Cerebellar nuclear complex (tissue), 1 donor: ENCODE measurements at regions not wholly inside any gene's neighbourhood (a gene's known extent, or its start where the extent isn't known, plus 50 kb on each side); places are given as distances from the start of the nearest gene placed in this dataset.

Experiments
- DNase-seq, 2 experiments: peaks; one replicate each; lab custom pipeline; 2025; lab: John Stamatoyannopoulos, UW

DNA sequence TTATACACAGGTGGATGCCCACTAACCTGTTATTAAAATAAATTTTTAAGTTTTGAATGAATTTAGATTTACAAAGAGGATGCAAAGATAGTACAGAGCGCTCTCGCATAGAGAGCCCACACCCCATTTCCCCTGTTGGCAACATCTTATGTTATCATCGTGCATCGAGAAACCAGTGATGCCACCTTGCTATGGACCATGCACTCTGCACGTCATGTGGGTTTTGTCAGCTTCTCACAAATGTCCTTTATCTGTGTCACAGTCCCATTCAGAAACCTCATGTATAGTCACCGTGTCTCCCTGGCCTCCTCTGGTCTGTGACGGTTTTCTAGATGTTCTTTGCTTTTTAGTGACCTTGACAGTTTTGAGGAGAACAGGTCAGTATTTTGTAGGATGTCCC lies 60.0 kb downstream of the ING1 start:
- no peak for DNase-seq

DNA sequence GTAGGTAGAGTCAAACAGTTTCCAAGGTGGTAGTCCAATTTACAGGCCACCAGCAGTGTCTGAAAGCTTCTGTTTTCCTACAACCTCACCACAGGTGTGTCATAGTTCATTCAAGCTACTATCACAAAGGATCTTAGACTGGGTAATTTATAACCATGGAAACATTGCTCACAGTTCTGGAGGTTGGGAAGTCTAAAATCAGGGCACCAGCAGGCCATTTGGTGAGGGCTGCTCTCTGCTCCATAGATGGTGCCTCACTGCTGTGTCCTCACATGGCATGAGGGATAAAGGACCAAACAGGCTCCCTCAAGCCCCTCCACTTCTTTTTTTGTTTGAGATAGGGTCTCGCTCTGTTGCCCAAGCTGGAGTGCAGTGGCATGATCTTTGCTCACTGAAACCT lies 60.6 kb downstream of the ING1 start:
- no peak for DNase-seq

DNA sequence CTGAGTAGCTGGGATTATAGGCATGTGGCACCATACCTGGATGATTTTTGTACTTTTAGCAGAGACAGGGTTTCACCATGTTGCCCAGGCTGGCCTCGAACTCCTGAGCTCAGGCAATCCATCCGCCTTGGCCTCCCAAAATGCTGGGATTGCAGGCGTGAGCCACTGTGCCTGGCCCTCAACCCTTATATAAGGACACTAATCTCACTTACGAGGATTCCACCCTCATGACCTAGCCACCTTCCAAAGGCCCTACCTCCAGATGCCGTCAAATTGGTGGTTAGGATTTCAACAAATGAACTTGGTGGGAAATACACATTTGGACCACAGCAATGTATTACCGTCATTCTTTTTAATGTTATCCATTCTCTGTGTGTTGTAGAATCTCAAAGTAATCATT lies 61.0 kb downstream of the ING1 start:
- no peak for DNase-seq

DNA sequence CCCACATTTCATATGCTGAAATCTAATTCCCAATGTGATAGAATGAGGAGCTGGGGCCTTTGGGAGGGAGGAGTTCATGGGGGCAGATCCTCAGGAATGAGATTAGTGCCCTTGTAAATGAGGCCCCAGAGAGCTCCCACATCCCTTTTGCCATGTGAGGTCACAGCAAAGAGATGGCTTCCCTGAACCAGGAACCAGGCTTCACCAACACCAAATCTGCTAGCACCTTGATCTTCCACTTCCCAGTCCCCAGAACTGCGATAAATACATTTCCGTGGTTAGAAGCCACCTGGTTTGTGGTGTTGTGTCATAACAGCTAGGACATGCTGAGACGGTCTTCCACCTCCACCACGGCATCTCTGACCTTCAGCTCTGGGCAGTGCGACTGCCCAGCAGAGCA lies 62.1 kb downstream of the ING1 start:
- no peak for DNase-seq

DNA sequence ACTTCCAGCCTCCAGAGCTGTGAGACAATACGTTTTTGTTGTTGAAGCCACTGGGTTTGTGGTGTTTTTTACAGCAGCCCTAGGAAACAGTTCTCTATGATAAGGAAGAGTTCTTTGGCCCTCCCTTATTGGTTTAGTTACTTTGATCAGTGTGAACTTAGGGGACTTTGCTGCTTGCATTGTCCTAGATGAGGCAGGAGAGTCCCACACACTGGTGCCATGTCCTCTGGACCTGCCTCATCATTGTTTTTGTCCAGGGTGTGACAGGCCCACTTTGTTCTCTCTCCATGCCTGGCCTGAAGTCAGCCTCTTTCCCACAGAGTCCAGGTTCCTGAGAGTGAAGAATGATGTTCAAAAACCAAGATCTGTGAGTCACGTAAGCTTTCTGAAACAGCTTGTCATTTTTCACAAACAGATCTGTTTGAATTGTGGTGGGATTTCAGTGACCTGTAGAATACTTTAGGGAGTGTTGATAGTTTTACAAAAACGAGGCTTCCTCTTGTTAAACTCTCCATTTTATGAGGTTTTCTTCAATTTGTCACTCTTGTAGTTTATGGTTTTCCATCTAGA lies 63.8 kb downstream of the ING1 start:
- DNase-seq: no peak

DNA sequence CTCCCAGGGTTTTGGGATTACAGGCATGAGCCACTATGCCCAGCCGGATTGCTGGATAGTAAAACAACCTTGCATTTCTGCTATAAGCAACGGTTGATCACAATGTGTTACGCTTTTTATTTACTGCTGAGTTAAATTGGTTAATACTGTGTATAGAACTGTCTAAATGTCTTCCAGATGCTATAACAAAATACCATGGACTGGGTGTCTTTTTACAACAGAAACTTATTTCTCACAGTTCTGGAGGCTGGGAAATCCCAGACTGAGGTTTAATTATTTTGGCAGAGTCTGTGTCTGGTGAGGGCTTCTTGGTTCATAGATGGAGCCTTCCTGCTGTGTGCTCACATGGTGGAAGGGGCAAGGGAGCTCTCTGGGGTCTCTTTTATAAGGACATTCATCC lies 65.5 kb downstream of the ING1 start:
- no peak for DNase-seq

DNA sequence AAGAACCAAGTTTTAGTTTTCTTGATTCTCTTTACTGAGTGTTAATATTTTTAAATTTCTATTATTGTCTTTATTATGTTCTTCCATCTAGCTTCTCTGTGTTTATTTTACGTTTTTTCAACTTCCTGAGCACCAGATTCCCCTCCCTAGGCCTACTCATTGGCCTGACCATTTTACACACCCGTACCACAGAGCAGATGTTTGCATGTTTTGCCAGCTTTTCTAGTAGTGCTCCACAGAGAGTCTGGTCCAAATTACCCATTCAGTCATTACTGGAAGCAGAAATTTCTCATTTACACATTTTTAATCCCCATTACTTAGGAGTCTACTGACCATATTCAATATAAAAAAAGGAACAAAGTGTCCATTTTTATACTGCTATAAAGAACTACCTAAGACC lies 66.9 kb downstream of the ING1 start:
- DNase-seq: no peak

DNA sequence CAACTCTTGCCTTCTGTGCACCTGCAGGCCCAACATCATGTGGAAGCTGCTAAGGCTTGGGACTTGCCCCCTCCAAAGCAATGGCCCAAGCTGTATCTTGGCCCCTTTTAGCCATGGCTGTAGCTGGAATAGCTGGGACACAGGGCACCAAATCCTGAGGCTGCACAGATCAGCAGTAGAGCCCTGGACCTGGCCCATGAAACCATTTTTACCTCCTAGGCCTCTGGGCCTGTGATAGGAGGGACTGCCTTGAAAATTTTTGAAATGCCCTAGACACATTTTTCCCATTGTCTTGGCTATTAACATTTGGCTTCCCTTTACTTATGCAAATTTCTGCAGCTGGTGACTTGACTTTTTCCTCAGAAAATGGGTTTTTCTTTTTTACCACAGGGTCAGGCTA lies 68.7 kb downstream of the ING1 start:
- DNase-seq: no peak

DNA sequence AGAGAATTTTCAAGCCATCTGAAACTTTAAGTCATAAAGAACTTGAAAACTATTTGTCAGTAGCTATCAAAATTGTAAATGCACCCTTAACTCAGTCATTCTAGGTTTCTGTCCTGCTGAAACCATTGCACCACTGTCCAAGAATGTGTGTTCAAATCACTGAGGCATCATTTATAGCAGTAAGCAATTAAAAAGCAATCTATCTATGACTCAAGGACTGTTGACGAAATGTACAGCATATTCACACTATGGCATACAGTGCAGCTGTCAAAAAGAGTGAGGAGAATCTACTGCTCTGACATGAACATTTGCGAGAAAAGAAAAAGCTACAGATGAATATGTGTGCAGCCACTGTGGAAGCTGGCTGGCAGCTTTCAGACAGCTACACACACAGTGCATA lies 71.2 kb downstream of the ING1 start:
- no peak for DNase-seq

DNA sequence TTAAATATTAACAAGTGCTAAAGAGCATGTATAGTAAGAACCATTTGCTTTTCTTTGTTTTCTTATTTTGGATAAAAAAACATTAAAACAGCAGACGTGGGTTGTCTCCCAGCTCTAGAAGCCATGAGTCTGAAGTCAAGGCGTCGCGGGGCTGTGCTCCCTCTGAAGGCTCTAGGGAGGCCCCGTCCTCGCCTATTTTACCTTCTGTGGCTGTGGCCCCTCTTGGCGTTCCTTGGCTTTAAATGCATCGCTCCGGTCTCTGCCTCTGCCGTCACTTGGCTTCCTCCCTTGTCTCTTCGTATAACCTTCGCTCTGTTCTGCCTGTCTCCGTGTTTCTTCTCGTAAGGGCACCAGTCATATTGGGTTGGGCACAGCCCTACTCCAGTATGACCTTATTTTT lies 75.3 kb downstream of the ING1 start:
- no peak for DNase-seq

DNA sequence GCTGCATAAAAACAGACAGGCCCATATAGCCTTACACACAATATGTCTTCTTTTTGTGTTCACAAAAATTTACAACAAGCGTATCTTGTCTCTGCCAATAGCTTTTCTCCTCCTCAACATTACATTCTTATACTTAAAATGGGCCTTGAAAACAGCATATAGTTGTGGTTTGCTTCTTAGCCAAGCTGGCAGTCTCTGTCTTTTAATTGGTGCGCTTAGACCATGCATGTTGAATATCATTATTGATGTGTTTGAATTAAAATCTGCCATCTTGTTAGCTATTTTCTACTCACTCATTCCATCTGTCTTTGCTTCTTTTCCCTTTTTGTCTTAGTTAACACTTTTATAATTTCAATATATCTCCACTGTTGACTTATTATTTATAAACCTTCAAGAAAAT lies 76.4 kb downstream of the ING1 start:
- DNase-seq: no peak

DNA sequence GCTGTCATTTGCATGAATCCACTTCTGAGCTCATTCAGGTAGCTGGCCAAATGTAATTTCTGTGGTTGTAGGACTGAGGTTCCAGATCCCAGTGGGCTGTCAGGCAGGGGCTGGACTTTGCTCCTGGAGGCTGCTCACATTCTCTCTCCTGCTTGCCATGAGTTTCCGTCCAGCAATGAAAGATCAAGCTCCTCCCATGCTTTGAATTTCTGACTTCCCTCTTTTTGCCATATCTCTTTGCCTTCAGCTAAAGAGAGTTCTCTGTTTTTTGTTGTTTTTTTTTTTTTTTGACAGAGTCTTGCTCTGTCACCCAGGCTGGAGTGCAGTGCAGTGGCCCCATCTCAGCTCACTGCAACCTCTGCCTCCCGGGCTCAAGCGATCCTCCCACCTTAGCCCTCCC lies 76.9 kb downstream of the ING1 start:
- DNase-seq: no peak

DNA sequence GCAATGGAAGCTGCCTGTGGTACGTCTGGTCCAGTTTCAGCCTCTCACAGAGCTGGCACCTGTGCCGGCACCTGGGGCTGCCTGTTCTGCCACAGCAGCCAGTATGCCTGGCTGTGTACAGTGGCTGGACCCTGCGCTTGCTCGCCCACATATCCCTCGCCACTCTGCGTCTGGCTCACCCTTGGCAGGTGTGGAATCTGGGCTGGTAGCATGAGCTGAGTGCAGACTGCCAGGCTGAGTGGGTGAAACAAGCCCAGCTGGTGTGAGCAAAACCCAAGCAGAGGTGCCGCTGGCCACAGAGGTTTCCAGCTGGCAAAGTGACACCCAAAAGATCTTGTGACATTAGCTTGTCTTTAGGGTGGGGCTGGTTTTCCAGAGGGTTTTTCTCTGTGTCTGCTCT lies 80.7 kb downstream of the ING1 start:
- no peak for DNase-seq

DNA sequence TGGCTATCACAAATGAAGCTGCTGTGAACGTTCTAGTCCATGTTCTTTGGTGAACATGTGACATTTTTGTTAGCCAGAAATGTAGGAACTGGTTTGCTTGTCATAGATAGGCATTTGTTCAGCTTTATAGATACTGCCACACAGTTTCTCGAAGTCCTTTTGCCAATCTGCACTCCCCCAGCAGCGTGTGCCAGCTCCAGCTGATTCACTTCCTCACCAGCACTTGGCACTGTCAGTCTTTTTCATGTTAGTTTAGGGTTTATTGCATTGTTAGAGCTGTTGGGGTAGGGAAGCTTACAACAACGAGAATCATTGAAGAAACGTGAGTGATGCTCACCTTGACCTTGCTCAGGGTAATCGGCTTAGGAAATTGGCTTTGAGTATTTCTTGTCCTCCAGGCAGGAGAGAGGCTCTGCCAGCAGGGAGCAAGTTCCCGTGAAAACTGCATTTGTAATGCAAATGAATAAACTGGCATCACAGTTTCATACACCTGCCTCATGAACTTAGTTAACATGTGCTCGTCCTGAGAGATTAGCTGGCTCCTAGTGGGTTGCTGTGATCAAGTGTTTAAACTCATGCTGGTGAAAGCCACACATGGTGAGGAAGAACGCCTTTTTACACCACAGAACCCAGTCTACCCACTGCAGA lies 83.9 kb downstream of the ING1 start:
- no peak for DNase-seq

DNA sequence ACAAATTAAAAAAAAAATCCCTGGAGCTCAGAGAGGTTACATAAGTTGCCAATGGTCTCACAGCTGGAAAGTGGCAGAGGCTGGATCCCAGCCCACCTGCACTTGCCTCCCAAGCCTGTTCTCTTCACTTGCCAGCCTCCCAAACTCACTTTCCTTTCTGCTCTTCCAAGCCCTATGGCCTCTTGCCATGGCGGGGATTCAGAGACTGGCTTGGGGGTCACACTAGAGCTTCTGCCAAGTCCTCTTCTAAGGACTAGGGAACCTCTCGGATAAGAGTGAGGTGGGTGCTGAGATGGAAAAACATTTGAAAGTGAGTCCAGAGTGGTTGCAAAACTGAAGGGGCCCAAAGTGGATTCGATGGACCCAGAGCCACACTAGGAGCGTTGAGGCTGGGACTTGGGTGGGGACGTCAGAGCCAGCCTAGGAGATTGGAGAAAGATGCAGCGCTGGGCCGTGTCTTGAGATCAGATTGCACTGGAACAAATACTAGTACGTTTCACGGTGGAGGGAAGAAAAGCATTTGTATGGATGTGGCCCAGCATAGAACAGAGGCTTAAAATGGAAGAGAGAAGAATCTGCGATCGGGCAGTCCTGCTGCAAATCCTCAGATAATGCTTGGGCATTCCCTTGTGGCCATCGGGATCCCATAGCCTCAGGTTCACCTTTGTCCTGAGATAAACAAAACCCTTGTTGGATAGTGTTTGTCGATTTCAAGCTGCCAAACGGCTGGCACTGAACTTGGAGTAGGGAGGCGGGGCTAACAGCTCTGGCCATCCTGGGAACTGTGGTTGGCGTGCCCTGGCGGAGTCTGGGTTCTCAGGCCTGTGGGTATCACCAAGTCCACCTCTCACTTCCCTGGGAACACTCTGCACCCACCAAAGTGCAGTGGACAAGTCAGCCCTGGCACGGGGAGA lies 84.8 kb downstream of the ING1 start:
- DNase-seq: no peak

DNA sequence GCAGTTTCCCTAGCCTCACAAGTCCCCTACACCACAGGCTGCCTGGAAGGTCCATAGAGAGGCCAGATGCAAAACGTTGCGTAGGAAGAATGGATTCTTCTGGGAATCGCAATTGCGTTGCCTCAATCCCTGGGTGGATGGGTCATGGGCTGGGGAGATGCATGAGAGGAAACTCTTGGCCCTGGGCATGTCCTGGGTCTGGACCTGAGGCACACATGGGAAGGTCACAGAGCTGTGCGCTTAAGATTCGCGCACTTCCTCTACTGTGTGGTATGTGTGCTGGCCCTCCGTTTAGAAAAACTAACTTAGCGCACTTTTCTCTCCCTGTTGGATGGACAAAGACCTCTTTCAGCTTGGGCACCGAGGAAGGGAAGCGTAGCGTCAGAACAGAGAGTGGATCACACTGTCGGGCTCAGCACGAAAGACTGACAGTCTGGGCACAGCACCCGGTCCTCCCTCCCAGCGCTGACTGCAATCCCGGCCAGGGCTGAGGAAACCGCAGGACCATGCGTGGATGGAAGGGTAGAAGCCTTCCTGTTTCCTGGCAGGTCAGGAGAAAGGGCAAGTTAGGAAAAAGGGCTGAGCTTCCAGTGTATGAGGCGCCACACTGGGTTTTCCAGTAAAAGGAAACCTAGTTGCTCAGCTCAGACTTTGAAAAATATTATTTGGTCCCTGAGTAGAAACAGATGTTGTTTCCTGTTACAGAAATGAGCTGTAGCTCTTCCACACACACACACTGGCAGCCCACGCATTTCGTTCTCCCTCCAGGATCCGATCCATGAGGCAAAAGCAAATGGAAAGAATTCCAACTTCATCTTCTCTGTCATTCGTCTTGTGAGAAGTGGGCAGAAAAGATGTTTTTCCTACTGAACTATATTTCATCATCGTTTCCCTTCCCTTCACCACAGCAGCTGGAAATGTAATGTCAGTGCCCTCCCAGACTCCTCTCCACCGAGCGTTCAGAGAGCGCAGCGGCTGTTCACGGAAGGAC lies 86.0 kb downstream of the ING1 start:
- no peak for DNase-seq

DNA sequence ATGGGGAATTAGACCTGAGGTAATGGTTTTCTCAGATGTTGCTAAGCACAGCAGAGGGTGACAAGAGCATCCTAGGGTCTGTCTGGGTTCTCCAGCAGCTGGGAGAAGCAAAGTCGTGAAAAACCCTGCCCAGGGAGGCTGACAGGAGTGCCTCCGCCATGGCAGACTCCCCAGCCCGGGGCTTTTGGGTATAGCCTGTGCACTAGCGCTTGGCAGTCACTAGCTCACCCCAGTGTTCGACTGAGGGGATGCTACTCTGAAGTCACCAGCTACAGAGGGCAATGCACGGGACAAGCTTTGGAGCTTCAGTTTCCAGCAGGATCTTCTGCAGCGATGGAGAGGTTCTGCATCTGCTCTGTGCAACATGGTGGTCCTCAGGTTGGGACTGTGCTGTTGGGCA lies 87.5 kb downstream of the ING1 start:
- no peak for DNase-seq

DNA sequence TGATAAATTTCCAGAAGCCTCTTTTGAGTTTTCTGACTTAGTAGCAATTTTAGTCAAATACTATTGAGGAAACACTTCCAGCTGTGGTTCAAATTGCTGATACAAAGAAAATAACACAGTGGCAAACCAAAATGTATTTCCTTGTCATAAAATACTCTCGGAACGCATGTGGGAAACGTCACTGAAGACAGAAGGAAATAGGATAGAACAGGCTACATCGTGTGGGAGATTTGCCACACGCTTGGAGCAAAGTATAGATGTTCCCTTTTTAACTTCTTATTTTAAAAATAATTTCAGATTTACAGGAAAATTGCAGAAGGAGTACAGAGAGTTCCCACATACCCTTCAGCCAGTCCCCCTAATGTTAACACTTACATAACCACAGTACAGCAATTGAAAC lies 88.8 kb downstream of the ING1 start:
- DNase-seq: no peak

DNA sequence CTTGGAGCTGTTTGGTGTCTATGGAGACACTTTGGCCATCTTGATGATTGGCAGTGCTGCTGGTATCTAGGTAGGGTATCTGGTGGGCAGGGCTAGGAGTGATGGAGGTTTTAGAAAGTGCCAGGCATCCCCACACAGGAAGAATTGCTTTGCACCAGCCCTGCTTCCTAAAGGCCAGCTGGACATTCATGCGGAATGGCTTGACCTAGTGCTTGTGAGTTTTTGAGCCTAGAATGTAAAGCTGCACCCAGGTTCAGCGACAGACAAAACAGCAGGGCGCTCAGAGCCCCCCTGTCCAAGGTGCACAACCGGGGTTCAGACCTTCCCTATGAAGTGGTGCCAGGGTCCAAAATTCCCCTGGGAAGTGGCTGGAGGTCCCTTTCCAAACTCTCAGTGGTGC lies 93.1 kb downstream of the ING1 start:
- no peak for DNase-seq

DNA sequence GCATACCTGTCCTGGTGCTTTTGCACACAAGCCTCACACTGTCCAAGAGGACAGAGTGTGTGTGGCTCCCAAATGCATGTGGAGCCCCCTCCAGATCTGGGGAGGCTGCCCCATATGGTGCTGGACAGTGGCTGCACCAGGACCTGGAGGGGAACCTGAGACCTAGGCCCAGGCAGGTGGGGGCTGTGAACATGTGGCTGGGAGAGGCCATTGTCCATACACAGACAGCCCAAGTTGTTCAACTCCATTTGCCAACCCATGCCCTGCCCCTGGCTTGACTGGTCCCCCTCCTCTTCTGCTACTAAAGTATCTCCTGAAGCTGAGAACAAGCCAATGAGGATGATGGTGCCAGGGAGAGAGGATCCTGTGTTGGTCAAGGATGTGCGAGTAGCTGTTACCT lies 94.0 kb downstream of the ING1 start:
- no peak for DNase-seq

DNA sequence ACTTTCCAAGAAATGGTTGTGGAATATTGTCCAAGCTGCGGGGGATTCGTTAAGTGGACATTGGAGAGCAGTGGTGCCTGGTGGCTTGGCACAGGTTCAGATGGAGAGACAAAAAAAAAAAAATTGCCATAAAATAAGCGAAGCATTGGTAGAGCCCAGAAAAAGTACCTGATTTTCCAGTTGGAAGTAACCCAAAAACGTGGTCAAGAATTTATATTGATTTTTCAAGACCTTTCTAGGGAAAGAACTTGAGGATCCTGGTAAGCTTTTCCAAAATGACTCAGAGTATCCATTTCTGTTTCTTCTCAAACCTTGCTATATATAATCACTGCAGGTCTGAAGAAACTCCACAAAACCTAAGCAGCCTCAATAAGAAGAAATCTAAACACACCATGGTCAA lies 94.6 kb downstream of the ING1 start:
- DNase-seq: no peak

DNA sequence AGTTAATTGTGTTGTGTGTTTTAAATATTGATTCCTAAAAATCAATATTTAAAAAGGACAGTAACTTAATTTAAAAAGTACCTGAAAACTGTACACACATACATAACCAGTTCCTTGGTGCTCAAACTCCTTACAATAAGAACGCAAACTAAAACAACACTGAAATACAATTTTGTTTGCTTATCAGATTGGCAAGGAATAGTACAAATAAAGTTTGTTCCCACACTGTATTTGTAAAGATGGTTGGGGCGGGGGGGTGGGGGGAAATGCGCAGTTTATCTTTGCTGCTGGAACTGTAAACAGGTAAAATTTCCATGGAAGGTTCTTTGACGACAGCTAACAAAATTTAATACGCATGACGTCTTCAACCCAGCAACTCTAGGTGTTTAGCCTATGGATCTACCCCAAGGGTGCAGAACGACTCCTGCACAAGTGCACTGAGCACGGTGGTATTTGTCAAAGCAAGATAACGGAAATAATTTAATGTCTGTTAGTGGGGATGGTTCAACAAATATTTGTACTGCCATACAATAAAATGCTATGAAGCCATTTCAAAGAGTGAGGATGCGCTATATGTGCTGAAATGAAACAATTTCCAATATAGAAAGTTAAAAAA lies 96.5 kb downstream of the ING1 start:
- DNase-seq: no peak
